Transverse colon (tissue), 4 donors: ENCODE measurements at regions not wholly inside any gene's neighbourhood (a gene's known extent, or its start where the extent isn't known, plus 50 kb on each side); places are given as distances from the start of the nearest gene placed in this dataset.

Source experiments
- POLR2AphosphoS5 ChIP-seq, 3 donors: sonication (generic); formaldehyde crosslinking; IDR thresholded peaks; one replicate each; pipeline ENCODE4 v1.6.1; 2016; ENCODE audit warnings: antibody characterized with exemption in 3 of 3
- TF ChIP-seq, protein P1 (sequence below), 5 experiments: fragments of 200-600 bp in 3 of 5; fragments of 450-650 bp in 2 of 5; sonication (generic) in 3 of 5; IDR thresholded peaks; 1 replicate in 2 of 5; 2 replicates in 3 of 5; pipeline ENCODE4 v1.5.1; 2016 to 2017; ENCODE audit warnings: antibody characterized with exemption in 5 of 5, inconsistent platforms in 3 of 5, mild to moderate bottlenecking in 2 of 5, moderate library complexity in 1 of 5

DNA sequence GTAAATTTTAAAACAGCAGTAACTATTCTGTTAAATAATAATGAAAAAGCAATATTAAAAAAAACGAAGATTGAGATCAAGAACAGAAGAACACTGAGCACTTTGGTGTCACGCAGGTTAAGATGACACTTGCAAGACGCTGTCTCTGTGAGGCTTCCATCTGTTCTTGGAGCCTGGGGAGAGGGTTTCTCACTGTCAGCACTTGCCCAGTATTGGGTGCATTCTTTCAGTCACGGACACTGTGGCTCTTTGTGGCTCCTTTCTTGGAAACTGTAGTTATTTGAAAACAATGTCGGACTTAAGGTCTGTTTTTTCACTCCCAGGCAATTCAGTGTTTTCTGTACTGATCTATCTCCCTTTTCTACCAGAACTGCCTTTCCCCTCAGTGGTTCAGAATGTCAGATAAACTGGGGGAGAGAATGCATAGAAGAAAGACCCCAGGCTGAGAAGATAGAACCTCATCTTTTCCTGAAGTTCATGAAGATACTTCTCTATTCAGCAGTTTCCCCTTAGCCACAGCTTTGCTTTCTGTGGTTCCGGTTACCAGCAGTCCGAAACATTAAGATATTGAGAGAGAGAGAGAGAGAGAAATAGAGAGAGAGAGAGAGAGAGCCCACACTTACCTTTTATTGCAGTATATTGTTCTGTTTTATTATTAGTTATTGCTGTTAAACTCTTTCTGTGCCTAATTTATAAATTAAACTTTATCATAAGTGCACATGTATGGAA is 283.3 kb downstream of the DCDC2C start:
- TF ChIP-seq, protein P1, sequence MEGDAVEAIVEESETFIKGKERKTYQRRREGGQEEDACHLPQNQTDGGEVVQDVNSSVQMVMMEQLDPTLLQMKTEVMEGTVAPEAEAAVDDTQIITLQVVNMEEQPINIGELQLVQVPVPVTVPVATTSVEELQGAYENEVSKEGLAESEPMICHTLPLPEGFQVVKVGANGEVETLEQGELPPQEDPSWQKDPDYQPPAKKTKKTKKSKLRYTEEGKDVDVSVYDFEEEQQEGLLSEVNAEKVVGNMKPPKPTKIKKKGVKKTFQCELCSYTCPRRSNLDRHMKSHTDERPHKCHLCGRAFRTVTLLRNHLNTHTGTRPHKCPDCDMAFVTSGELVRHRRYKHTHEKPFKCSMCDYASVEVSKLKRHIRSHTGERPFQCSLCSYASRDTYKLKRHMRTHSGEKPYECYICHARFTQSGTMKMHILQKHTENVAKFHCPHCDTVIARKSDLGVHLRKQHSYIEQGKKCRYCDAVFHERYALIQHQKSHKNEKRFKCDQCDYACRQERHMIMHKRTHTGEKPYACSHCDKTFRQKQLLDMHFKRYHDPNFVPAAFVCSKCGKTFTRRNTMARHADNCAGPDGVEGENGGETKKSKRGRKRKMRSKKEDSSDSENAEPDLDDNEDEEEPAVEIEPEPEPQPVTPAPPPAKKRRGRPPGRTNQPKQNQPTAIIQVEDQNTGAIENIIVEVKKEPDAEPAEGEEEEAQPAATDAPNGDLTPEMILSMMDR (IDR thresholded peaks at IDR 0.05) = no peak
- TF ChIP-seq POLR2AphosphoS5 (IDR thresholded peaks at IDR 0.05) = no peak
